Prostate gland (tissue), 2 donors: ENCODE measurements at regions not wholly inside any gene's neighbourhood (a gene's known extent, or its start where the extent isn't known, plus 50 kb on each side); places are given as distances from the start of the nearest gene placed in this dataset.

Source experiments
- CTCF ChIP-seq, 4 experiments: fragments of 200-600 bp in 2 of 4; fragments of 450-650 bp in 2 of 4; sonication (generic) in 2 of 4; IDR thresholded peaks; 1 replicate in 3 of 4; 2 replicates in 1 of 4; pipeline ENCODE4 v1.5.1; 2016 to 2019; ENCODE audit warnings: antibody characterized with exemption in 4 of 4, mild to moderate bottlenecking in 2 of 4, moderate library complexity in 2 of 4
- POLR2A ChIP-seq: fragments of 450-650 bp; IDR thresholded peaks from one replicate; pipeline ENCODE4 v1.6.1; 2016; ENCODE audit warnings: antibody characterized with exemption, mild to moderate bottlenecking
- POLR2AphosphoS5 ChIP-seq: sonication (generic); formaldehyde crosslinking; IDR thresholded peaks from one replicate; pipeline ENCODE4 v1.6.1; 2017; ENCODE audit warnings: antibody characterized with exemption

GRCh38 chr5:124440471-124440870 lies 306.0 kb downstream of the ZNF608 start:
- TF ChIP-seq POLR2AphosphoS5: no peak
- TF ChIP-seq CTCF (IDR thresholded peaks at IDR 0.05): no peak
- TF ChIP-seq POLR2A: no peak
